K562 (cell line): ENCODE measurements at regions not wholly inside any gene's neighbourhood (a gene's known extent, or its start where the extent isn't known, plus 50 kb on each side); places are given as distances from the start of the nearest gene placed in this dataset.

Experiments
- ATAC-seq: fragments of 200-7000 bp; cut with Tn5 transposase; 3 replicates; pipeline ENCODE4 v1.9.1; 2020; ENCODE audit warnings: moderate library complexity
- BruUV-seq: library from RNA; stranded (reverse); fragments of 400-500 nt; replicated peaks from 2 replicates; lab custom pipeline; 2021; lab: Mats Ljungman, UMichigan
- CTCF ChIA-PET: fragments of 300-600 bp; formaldehyde crosslinking; extraction: SDS; loops from one replicate; lab custom pipeline; 2021; ENCODE audit warnings: low intra/inter-chr PET ratio; lab: Yijun Ruan, JAX
- POLR2A ChIA-PET: fragments of 300-600, 350-650 bp; sonication (Branson Sonifier 250); formaldehyde crosslinking; extraction: SDS; loops from one replicate; lab custom pipeline; 2021; ENCODE audit warnings: antibody characterized with exemption, inconsistent platforms; lab: Yijun Ruan, JAX
- DNase-seq, 4 experiments: peaks; one replicate each; pipeline versions ENCODE4 v3.0.0 to v3.0.0-alpha.2; 2011 to 2018; ENCODE audit warnings: low spot score in 3 of 4, mixed read lengths in 3 of 4; ENCODE audit errors: extremely low read depth in 1 of 4
- FAIRE-seq: peaks from 2 replicates; lab custom pipeline; 2011; peaks lifted over from hg19 to GRCh38; lab: Jason Lieb, UNC
- H2AFZ ChIP-seq: 2 replicates; pipeline ENCODE4 v1.6.0; 2011; ENCODE audit warnings: low read depth, low read length, control low read depth, inconsistent platforms
- H3K27ac ChIP-seq: fragments of 200-600 bp; 3 replicates; pipeline ENCODE4 v1.8.0; 2011; ENCODE audit warnings: low read depth, mild to moderate bottlenecking, control low read depth, inconsistent platforms, low read length, moderate library complexity, mixed read lengths; ENCODE audit errors: extremely low read depth
- H3K27me3 ChIP-seq, 2 experiments: fragments of 300-600 bp in 1 of 2; 2 replicates in 1 of 2; 3 replicates in 1 of 2; pipeline versions ENCODE4 v1.6.0 to v1.8.0; 2011; ENCODE audit warnings: inconsistent platforms in 2 of 2, low read length in 2 of 2, mild to moderate bottlenecking in 1 of 2, mixed read lengths in 1 of 2, moderate library complexity in 1 of 2; ENCODE audit not compliant: control insufficient read depth in 2 of 2, insufficient read depth in 2 of 2
- H3K36me3 ChIP-seq: fragments of 300-600 bp; 3 replicates; pipeline ENCODE4 v1.8.0; 2011; ENCODE audit warnings: mild to moderate bottlenecking, low read length, inconsistent platforms; ENCODE audit not compliant: control insufficient read depth, insufficient read depth
- H3K4me1 ChIP-seq, 2 experiments: fragments of 200-600 bp in 1 of 2; replicated peaks in 1 of 2; 2 replicates in 1 of 2; 3 replicates in 1 of 2; pipeline versions ENCODE4 v1.5.1 to v1.8.0; 2011; ENCODE audit warnings: inconsistent platforms in 2 of 2, low read length in 2 of 2, mild to moderate bottlenecking in 1 of 2, mixed read lengths in 1 of 2, moderate library complexity in 1 of 2; ENCODE audit not compliant: control insufficient read depth in 2 of 2, insufficient read depth in 2 of 2
- H3K4me2 ChIP-seq: 2 replicates; pipeline ENCODE4 v1.6.1; 2011; ENCODE audit warnings: low read length, control low read depth, inconsistent platforms, mixed read lengths; ENCODE audit not compliant: insufficient read depth
- H3K4me3 ChIP-seq: fragments of 200-600 bp; sonication (generic), shearing (Covaris generic); 2 replicates; pipeline ENCODE4 v1.5.1; 2016; ENCODE audit warnings: control low read depth, inconsistent platforms
- H3K79me2 ChIP-seq: fragments of 200-600 bp; 3 replicates; pipeline ENCODE4 v1.8.0; 2011; ENCODE audit warnings: low read length, inconsistent platforms; ENCODE audit not compliant: control insufficient read depth, insufficient read depth
- H3K9ac ChIP-seq, 2 experiments: 2 replicates each; pipeline versions ENCODE4 v1.6.0 to v1.6.1; 2011; ENCODE audit warnings: low read depth in 2 of 2, low read length in 2 of 2, control low read depth in 1 of 2, inconsistent platforms in 1 of 2, mild to moderate bottlenecking in 1 of 2, mixed read lengths in 1 of 2; ENCODE audit not compliant: insufficient read depth in 1 of 2
- H3K9me1 ChIP-seq: one replicate; pipeline ENCODE4 v1.6.0; 2011; ENCODE audit warnings: inconsistent platforms, mild to moderate bottlenecking, low read length, moderate library complexity; ENCODE audit not compliant: control insufficient read depth, insufficient read depth
- H3K9me3 ChIP-seq: replicated peaks from 2 replicates; pipeline ENCODE4 v1.5.1; 2011; ENCODE audit warnings: low read depth, low read length, inconsistent platforms; ENCODE audit not compliant: control insufficient read depth, insufficient read depth
- H4K20me1 ChIP-seq: replicated peaks from 2 replicates; pipeline ENCODE4 v1.6.1; 2011; ENCODE audit warnings: low read length, inconsistent platforms, mixed read lengths; ENCODE audit not compliant: control insufficient read depth, insufficient read depth
- BHLHE40 ChIP-seq: IDR thresholded peaks from 2 replicates; pipeline ENCODE4 v1.6.1; 2011; ENCODE audit warnings: low read length, improper control_type of control experiment
- CREB1 ChIP-seq, 2 experiments: sonication (generic) in 1 of 2; formaldehyde crosslinking in 1 of 2; IDR thresholded peaks; 2 replicates each; pipeline versions ENCODE4 v1.6.1 to v1.8.0; 2012 to 2022; ENCODE audit warnings: inconsistent platforms in 1 of 2, mild to moderate bottlenecking in 1 of 2, missing genetic modification reagents in 1 of 2, moderate library complexity in 1 of 2
- E2F8 ChIP-seq: fragments of 450-650 bp; IDR thresholded peaks from 2 replicates; pipeline ENCODE4 v1.7.1; 2018; ENCODE audit warnings: mild to moderate bottlenecking, low read depth; ENCODE audit not compliant: partially characterized antibody
- ESRRB ChIP-seq: fragments of 250-450 bp; sonication (Bioruptor Pico); IDR thresholded peaks from 2 replicates; pipeline ENCODE4 v1.5.0; 2020; ENCODE audit warnings: mild to moderate bottlenecking, moderate library complexity, borderline replicate concordance
- MYBL2 ChIP-seq, 2 experiments: fragments of 450-650 bp in 1 of 2; sonication (generic) in 1 of 2; formaldehyde crosslinking in 1 of 2; IDR thresholded peaks; 2 replicates each; pipeline versions ENCODE4 v1.6.1 to v1.8.1; 2017 to 2022; ENCODE audit warnings: borderline replicate concordance in 1 of 2, inconsistent platforms in 1 of 2, low read depth in 1 of 2, mild to moderate bottlenecking in 1 of 2, missing genetic modification reagents in 1 of 2, moderate library complexity in 1 of 2
- NFE2 ChIP-seq: IDR thresholded peaks from 2 replicates; pipeline ENCODE4 v1.6.1; 2014; ENCODE audit warnings: antibody characterized with exemption, low read depth
- NR1H2 ChIP-seq: sonication (generic); formaldehyde crosslinking; IDR thresholded peaks from 2 replicates; pipeline ENCODE4 v1.4.0; 2020; ENCODE audit warnings: mild to moderate bottlenecking, missing genetic modification reagents
- OTX1 ChIP-seq: fragments of 450-650 bp; formaldehyde crosslinking; IDR thresholded peaks from 2 replicates; pipeline ENCODE4 v1.4.0; 2022; ENCODE audit warnings: mild to moderate bottlenecking
- PHB2 ChIP-seq: fragments of 450-650 bp; IDR thresholded peaks from 2 replicates; pipeline ENCODE4 v1.6.1; 2017; ENCODE audit warnings: low read depth
- POLR2G ChIP-seq: fragments of 200-400 bp; formaldehyde crosslinking; IDR thresholded peaks from 2 replicates; pipeline ENCODE4 v1.6.1; 2017; ENCODE audit warnings: low read depth, mild to moderate bottlenecking, antibody characterized with exemption, low read length, moderate library complexity
- SNIP1 ChIP-seq: fragments of 450-650 bp; IDR thresholded peaks from 2 replicates; pipeline ENCODE4 v1.7.1; 2017; ENCODE audit warnings: low read depth, mild to moderate bottlenecking
- SPI1 ChIP-seq: IDR thresholded peaks from 2 replicates; pipeline ENCODE4 v1.6.1; 2011; ENCODE audit warnings: low read depth, low read length, control low read depth, borderline replicate concordance
- TGIF2 ChIP-seq: sonication (generic); formaldehyde crosslinking; IDR thresholded peaks from 2 replicates; pipeline ENCODE4 v1.8.1; 2022; ENCODE audit warnings: mild to moderate bottlenecking, missing genetic modification reagents, moderate library complexity
- THAP7 ChIP-seq: fragments of 250-450 bp; sonication (Bioruptor Pico); IDR thresholded peaks from 2 replicates; pipeline ENCODE4 v1.5.0; 2021
- ZBED1 ChIP-seq: IDR thresholded peaks from 2 replicates; pipeline ENCODE4 v1.6.1; 2014
- WGBS: fragments of 100-300 bp; shearing (Covaris generic); methylation state at CpG from one replicate; pipeline ENCODE4 v1.1.6; 2016; ENCODE audit warnings: low coverage, mixed read lengths; ENCODE audit not compliant: insufficient coverage; ENCODE audit errors: missing lambda C conversion rate; 5-methylcytosine and 5-hydroxymethylcytosine counted together
- in situ Hi-C: fragments of 300-500 bp; cut with MboI; formaldehyde crosslinking; loops from 4 replicates; pipeline ENCODE4 v1.15.0; 2018; ENCODE audit warnings: inconsistent platforms, mixed read lengths
- intact Hi-C: fragments of 100-400 bp; cut with micrococcal nuclease; formaldehyde crosslinking; loops from 2 replicates; pipeline ENCODE4 v1.14.2; 2022

GRCh38 chr6:82521861-82522260 is 158.2 kb downstream of the TPBG start:
- Histone ChIP-seq H3K27ac (no peak overlapping the region), H3K4me3 (no peak overlapping the region), H3K27me3 (no peaks in the 10 kb centered on the region), H3K4me1 (no peaks in the 10 kb centered on the region; a peak in 2 of 5 replicates), H3K79me2 (no peaks in the 10 kb centered on the region), H4K20me1 (no peaks in the 10 kb centered on the region)
- 4% methylated on average over 2 of the region's 2 CpGs for WGBS
- intact Hi-C loops = no loop called here
- in situ Hi-C loops = no loop called here
- FAIRE-seq = no peak
- ChIA-PET CTCF (no interaction called here), POLR2A (no interaction called here)
- no peak for DNase-seq
- no peak for ATAC-seq
- TF ChIP-seq POLR2G = no peak
- no peak for TF ChIP-seq BHLHE40
- TF ChIP-seq ESRRB (CRISPR knock-in tag) = no peak
- TF ChIP-seq, all 486 proteins: peak for 0
- Histone ChIP-seq H3K9ac (no peak overlapping the region), H3K36me3 (no peaks in the 10 kb centered on the region), H3K4me2 (no peak overlapping the region), H2AFZ (no peak overlapping the region), H3K9me1 (no peaks in the 10 kb centered on the region), H3K9me3 (no peaks in the 10 kb centered on the region)
- BruUV-seq = no TSS peak

DNA sequence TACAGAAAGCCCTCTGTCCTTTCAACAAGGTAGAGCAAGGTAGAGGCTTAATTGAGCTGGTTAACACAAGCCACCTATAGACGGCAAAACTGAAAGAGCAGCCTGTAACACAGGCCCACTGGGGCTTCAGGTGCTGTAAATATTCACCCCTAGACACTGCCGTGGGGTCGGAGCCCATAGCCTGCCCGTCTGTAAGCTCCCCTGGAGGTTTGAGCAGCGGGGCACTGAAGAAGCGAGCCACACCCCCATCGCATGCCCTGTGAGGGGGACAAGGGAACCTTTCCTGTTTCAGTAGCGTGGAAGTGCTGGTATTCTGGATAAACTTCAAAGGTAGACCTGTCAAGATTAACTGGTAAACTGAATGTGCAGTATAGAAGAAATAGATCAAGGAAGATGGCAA is 160.4 kb downstream of the TPBG start:
- ATAC-seq = no peak
- intact Hi-C loops (no loop called here), in situ Hi-C loops (no loop called here)
- 2% methylated on average over 8 of the region's 8 CpGs for WGBS
- Histone ChIP-seq H3K4me2 (no peak overlapping the region), H3K79me2 (no peaks in the 10 kb centered on the region), H3K36me3 (no peaks in the 10 kb centered on the region), H3K4me3 (no peak overlapping the region), H3K4me1 (no peaks in the 10 kb centered on the region; a peak in 2 of 5 replicates), H3K9me3 (no peaks in the 10 kb centered on the region), H4K20me1 (no peaks in the 10 kb centered on the region), H3K9ac (no peak overlapping the region), H3K9me1 (no peaks in the 10 kb centered on the region), H2AFZ (no peak overlapping the region), H3K27ac (no peak overlapping the region), H3K27me3 (no peaks in the 10 kb centered on the region)
- ChIA-PET POLR2A (no interaction called here), CTCF (no interaction called here)
- BruUV-seq = no TSS peak
- no peak for DNase-seq
- FAIRE-seq = no peak
- TF ChIP-seq PHB2 = no peak
- no peak for TF ChIP-seq CREB1 (IDR thresholded peaks at IDR 0.05)
- no peak for TF ChIP-seq CREB1 (CRISPR knock-in tag; IDR thresholded peaks at IDR 0.05)
- no peak for TF ChIP-seq OTX1 (CRISPR knock-in tag)
- no peak for TF ChIP-seq MYBL2 (IDR thresholded peaks at IDR 0.05; ENCODE audit: low read depth)
- no peak for TF ChIP-seq MYBL2 (CRISPR knock-in tag; IDR thresholded peaks at IDR 0.05; ENCODE audit: borderline replicate concordance)
- no peak for TF ChIP-seq NFE2
- TF ChIP-seq SPI1 = no peak
- TF ChIP-seq E2F8 = no peak
- no peak for TF ChIP-seq ZBED1
- TF ChIP-seq TGIF2 (CRISPR knock-in tag) = no peak
- TF ChIP-seq SNIP1 = no peak
- TF ChIP-seq THAP7 = no peak
- TF ChIP-seq NR1H2 (CRISPR knock-in tag) = no peak
